Psoas muscle (tissue), 7 donors: ENCODE measurements at regions not wholly inside any gene's neighbourhood (a gene's known extent, or its start where the extent isn't known, plus 50 kb on each side); places are given as distances from the start of the nearest gene placed in this dataset.

ENCODE experiments used
- ATAC-seq, 4 donors: fragments of 200-7000 bp; cut with Tn5 transposase; one replicate each; pipeline ENCODE4 v1.9.1; 2020; ENCODE audit warnings: moderate library complexity in 3 of 4, mild to moderate bottlenecking in 2 of 4
- DNase-seq, 2 donors: peaks; one replicate each; pipeline ENCODE4 v3.0.0-alpha.2; 2020
- H3K27ac ChIP-seq: fragments of 200-600 bp; one replicate; pipeline ENCODE4 v1.8.0; 2022
- H3K27me3 ChIP-seq, 3 donors: fragments of 200-600 bp in 1 of 3; one replicate each; pipeline versions ENCODE4 v1.6.1 to v1.8.0; 2013 to 2022; ENCODE audit warnings: low read length in 2 of 3, mild to moderate bottlenecking in 2 of 3, moderate library complexity in 1 of 3; ENCODE audit not compliant: insufficient read depth in 3 of 3
- H3K36me3 ChIP-seq, 2 donors: fragments of 200-600 bp in 1 of 2; one replicate each; pipeline versions ENCODE4 v1.6.1 to v1.8.0; 2013 to 2022; ENCODE audit warnings: low read depth in 1 of 2, mild to moderate bottlenecking in 1 of 2, moderate library complexity in 1 of 2; ENCODE audit not compliant: insufficient read depth in 1 of 2
- H3K4me1 ChIP-seq: fragments of 200-600 bp; one replicate; pipeline ENCODE4 v1.8.0; 2022
- H3K4me3 ChIP-seq: fragments of 200-600 bp; one replicate; pipeline ENCODE4 v1.8.0; 2022; ENCODE audit warnings: mild to moderate bottlenecking
- H3K9me3 ChIP-seq: fragments of 200-600 bp; one replicate; pipeline ENCODE4 v1.8.0; 2022
- CTCF ChIP-seq: fragments of 200-600 bp; IDR thresholded peaks from one replicate; pipeline ENCODE4 v1.8.0; 2022; ENCODE audit warnings: antibody characterized with exemption
- WGBS, 3 donors: extraction: QIAGEN DNeasy Blood & Tissue Kit; methylation state at CpG; one replicate each; pipeline versions ENCODE4 v1.1.6 to v1.1.7; 2013; 5-methylcytosine and 5-hydroxymethylcytosine counted together
- intact Hi-C, 2 donors: fragments of 100-400 bp; cut with DNase I; formaldehyde crosslinking; loops; one replicate each; pipeline versions ENCODE4 v1.11.0 to v1.14.2; 2022
- donor health status: healthy with polysubstance abuse.
- donor health status: DM: no; HTN: no; CAD: no; lungs with moderate emphysema.
- donor health status: Bipolar disorder and iron deficiency.
- donor health status: healthy.
- donor health status: DM: yes; HTN: yes; CAD: no.
- donor health status: DM: no; HTN: no; CAD: no.
- donor health status: DM: yes; HTN: yes; CAD: no.

GRCh38 chr3:13205567-13206143 is 132.4 kb upstream of the IQSEC1 start:
- ATAC-seq, result no peak
- no peak for DNase-seq
- 89 to 95% (median 92%) methylated on average over 3 of the region's 3 CpGs for WGBS, 3 donors
- intact Hi-C loops, result no loop called here
- no peaks in the 10 kb centered on the region for H3K4me1 ChIP-seq
- peaks cover 0 to 21% (median 3%) of the 10 kb centered on the region in 3 donors for H3K27me3 ChIP-seq
- no peaks in the 10 kb centered on the region for H3K9me3 ChIP-seq
- TF ChIP-seq CTCF, result no peak
- no peak overlapping the region for H3K4me3 ChIP-seq
- no peaks in the 10 kb centered on the region for H3K36me3 ChIP-seq
- H3K27ac ChIP-seq, result no peak overlapping the region

- TF ChIP-seq CTCF, result no peak
- H3K36me3 ChIP-seq, result no peaks in the 10 kb centered on the region
- H3K27me3 ChIP-seq, result peaks cover 0 to 21% (median 3%) of the 10 kb centered on the region in 3 donors
- WGBS, 3 donors, result 39 to 54% (median 54%) methylated on average over 31 to 34 of the region's 34 CpGs
- DNase-seq (no peak), ATAC-seq (no peak)
- intact Hi-C loops, result loop anchor here in 1 of 2 donors (5.0 kb wide), 1 partner anchor 112 kb away; no protein-coding TSS in a partner anchor
- H3K9me3 ChIP-seq, result no peaks in the 10 kb centered on the region
- H3K4me1 ChIP-seq, result no peaks in the 10 kb centered on the region
- no peak overlapping the region for H3K27ac ChIP-seq
- no peak overlapping the region for H3K4me3 ChIP-seq
Observed at GRCh38 chr3:13204177-13204581, 130.9 kb upstream of the IQSEC1 start.

GRCh38 chr3:13203398-13204176 is 130.4 kb upstream of the IQSEC1 start:
- H3K36me3 ChIP-seq, result no peaks in the 10 kb centered on the region
- ATAC-seq, result no peak
- H3K27ac ChIP-seq, result no peak overlapping the region
- TF ChIP-seq CTCF, result no peak
- H3K4me1 ChIP-seq, result no peaks in the 10 kb centered on the region
- no peaks in the 10 kb centered on the region for H3K9me3 ChIP-seq
- DNase-seq, result no peak
- 76 to 83% (median 81%) methylated on average over 21 to 22 of the region's 22 CpGs for WGBS, 3 donors
- H3K4me3 ChIP-seq, result no peak overlapping the region
- peaks cover 0 to 21% (median 3%) of the 10 kb centered on the region in 3 donors for H3K27me3 ChIP-seq
- intact Hi-C loops, result loop anchor here in 1 of 2 donors (5.0 kb wide), 1 partner anchor 111 kb away; no protein-coding TSS in a partner anchor

- Histone ChIP-seq H3K4me1 (no peaks in the 10 kb centered on the region), H3K9me3 (no peaks in the 10 kb centered on the region), H3K27me3 (peaks cover 0 to 21% (median 3%) of the 10 kb centered on the region in 3 donors), H3K36me3 (no peaks in the 10 kb centered on the region), H3K27ac (no peak overlapping the region), H3K4me3 (no peak overlapping the region)
- no peak for TF ChIP-seq CTCF
- ATAC-seq, result no peak
- intact Hi-C loops, result loop anchor here in 1 of 2 donors (5.0 kb wide), 1 partner anchor 111 kb away; no protein-coding TSS in a partner anchor
- 88 to 91% (median 90%) methylated on average over 16 of the region's 16 CpGs for WGBS, 3 donors
- DNase-seq, result no peak
Observed at GRCh38 chr3:13202744-13203397, 129.6 kb upstream of the IQSEC1 start.
